Left ventricle myocardium inferior (tissue), 1 donor: ENCODE measurements at regions not wholly inside any gene's neighbourhood (a gene's known extent, or its start where the extent isn't known, plus 50 kb on each side); places are given as distances from the start of the nearest gene placed in this dataset.

Experiments
- DNase-seq: peaks from one replicate; pipeline ENCODE4 v3.0.0-alpha.2; 2020
- H3K27ac ChIP-seq: fragments of 200-600 bp; replicated peaks from 2 replicates; pipeline ENCODE4 v1.8.0; 2021
- H3K27me3 ChIP-seq: fragments of 200-600 bp; 2 replicates; pipeline ENCODE4 v1.8.0; 2021; ENCODE audit warnings: low read depth
- H3K36me3 ChIP-seq: fragments of 200-600 bp; 2 replicates; pipeline ENCODE4 v1.8.0; 2021
- H3K4me1 ChIP-seq: fragments of 200-600 bp; 2 replicates; pipeline ENCODE4 v1.8.0; 2021
- H3K4me3 ChIP-seq: fragments of 200-600 bp; 2 replicates; pipeline ENCODE4 v1.8.0; 2021; ENCODE audit warnings: mild to moderate bottlenecking, moderate library complexity
- H3K9me3 ChIP-seq: fragments of 200-600 bp; replicated peaks from 2 replicates; pipeline ENCODE4 v1.8.0; 2021
- intact Hi-C: fragments of 100-400 bp; cut with micrococcal nuclease; formaldehyde crosslinking; loops from one replicate; pipeline ENCODE4 v1.11.0; 2022
- TF ChIP-seq, protein P1 (sequence below): fragments of 200-600 bp; IDR thresholded peaks from 2 replicates; pipeline ENCODE4 v1.8.0; 2021; ENCODE audit warnings: antibody characterized with exemption, mild to moderate bottlenecking, borderline replicate concordance
- donor health status: DM: no; HTN: yes; CAD: no; lungs with severe emphysema.

DNA sequence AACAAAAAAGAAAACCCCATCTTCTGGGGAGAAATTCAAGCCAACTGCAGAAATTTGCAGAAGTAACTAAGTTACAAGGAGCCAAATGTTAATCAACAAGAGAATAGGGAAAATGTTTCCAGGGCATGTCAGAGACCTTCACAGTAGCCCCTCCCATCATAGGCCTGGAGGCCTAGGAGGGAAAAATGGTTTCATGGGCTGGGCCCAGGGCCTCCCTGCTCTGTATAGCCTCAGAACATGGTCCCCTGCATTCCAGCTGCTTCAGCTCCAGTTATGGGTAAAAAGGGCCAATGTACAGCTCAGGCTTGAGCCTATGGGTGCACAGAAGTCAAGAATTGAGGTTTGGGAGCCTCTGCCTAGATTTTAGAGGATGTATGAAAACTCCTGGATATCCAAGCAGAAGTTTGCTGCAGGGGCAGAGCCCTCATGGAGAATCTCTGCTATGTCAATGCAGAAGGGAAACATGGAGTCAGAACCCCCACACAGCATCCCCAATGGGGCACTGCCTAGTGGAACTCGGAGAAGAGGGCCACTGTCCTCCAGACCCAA is 260.9 kb downstream of the DUSP6 start:
- DNase-seq: no peak
- intact Hi-C loops: no loop called here
- H3K27ac ChIP-seq: no peak overlapping the region
- H3K4me3 ChIP-seq: no peak overlapping the region
- H3K36me3 ChIP-seq: no peaks in the 10 kb centered on the region
- no peaks in the 10 kb centered on the region for H3K27me3 ChIP-seq
- H3K4me1 ChIP-seq: peaks cover 13% of the 10 kb centered on the region
- TF ChIP-seq, protein P1, sequence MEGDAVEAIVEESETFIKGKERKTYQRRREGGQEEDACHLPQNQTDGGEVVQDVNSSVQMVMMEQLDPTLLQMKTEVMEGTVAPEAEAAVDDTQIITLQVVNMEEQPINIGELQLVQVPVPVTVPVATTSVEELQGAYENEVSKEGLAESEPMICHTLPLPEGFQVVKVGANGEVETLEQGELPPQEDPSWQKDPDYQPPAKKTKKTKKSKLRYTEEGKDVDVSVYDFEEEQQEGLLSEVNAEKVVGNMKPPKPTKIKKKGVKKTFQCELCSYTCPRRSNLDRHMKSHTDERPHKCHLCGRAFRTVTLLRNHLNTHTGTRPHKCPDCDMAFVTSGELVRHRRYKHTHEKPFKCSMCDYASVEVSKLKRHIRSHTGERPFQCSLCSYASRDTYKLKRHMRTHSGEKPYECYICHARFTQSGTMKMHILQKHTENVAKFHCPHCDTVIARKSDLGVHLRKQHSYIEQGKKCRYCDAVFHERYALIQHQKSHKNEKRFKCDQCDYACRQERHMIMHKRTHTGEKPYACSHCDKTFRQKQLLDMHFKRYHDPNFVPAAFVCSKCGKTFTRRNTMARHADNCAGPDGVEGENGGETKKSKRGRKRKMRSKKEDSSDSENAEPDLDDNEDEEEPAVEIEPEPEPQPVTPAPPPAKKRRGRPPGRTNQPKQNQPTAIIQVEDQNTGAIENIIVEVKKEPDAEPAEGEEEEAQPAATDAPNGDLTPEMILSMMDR: no peak
- H3K9me3 ChIP-seq: peaks cover 17% of the 10 kb centered on the region

DNA sequence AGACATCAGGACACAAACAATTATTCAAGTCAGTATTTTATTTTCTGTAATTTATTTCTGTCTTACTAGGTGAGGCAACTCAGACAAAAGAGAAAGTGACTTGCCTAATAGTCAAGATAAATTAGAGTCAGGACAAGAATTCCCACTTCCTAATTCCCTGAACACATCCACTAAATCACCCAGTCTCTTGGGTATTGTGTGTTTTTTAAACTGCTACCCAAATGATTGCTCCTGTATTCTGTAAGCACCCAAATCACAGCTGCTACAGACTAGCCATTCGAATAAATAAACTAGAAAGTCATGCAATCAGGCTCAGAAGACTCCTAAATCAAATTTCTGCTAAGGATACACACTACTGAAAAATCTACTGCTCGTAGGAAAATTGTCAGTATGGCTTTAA is 263.0 kb downstream of the DUSP6 start:
- no peak for DNase-seq
- intact Hi-C loops: no loop called here
- TF ChIP-seq, protein P1: no peak
- H3K27ac ChIP-seq: no peak overlapping the region
- H3K27me3 ChIP-seq: no peaks in the 10 kb centered on the region
- H3K4me3 ChIP-seq: no peak overlapping the region
- peaks cover 31% of the 10 kb centered on the region for H3K4me1 ChIP-seq
- H3K9me3 ChIP-seq: peaks cover 17% of the 10 kb centered on the region
- no peaks in the 10 kb centered on the region for H3K36me3 ChIP-seq

DNA sequence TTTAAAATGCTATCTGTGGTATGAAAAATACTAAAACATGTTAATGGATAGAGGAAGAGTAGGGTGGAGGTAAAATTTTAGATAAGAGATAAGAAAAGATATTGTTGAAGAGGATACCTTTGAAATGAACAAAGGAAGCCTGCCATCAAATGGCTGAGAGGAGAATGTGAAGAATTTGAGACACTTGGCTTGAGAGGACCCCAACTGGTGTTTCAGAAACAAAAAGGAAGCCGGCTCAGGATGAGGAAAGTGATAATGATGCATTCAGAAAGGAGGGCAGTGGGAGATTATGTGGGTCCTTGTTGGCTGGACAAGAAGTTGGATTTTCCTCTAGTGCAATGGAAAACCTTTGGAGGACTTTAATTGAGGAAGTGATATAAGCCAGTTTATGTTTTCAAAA is 264.4 kb downstream of the DUSP6 start:
- H3K9me3 ChIP-seq: peaks cover 17% of the 10 kb centered on the region
- no peak for DNase-seq
- peaks cover 31% of the 10 kb centered on the region for H3K4me1 ChIP-seq
- no peak overlapping the region for H3K27ac ChIP-seq
- H3K36me3 ChIP-seq: no peaks in the 10 kb centered on the region
- intact Hi-C loops: no loop called here
- H3K27me3 ChIP-seq: no peaks in the 10 kb centered on the region
- H3K4me3 ChIP-seq: no peak overlapping the region
- TF ChIP-seq, protein P1: no peak

DNA sequence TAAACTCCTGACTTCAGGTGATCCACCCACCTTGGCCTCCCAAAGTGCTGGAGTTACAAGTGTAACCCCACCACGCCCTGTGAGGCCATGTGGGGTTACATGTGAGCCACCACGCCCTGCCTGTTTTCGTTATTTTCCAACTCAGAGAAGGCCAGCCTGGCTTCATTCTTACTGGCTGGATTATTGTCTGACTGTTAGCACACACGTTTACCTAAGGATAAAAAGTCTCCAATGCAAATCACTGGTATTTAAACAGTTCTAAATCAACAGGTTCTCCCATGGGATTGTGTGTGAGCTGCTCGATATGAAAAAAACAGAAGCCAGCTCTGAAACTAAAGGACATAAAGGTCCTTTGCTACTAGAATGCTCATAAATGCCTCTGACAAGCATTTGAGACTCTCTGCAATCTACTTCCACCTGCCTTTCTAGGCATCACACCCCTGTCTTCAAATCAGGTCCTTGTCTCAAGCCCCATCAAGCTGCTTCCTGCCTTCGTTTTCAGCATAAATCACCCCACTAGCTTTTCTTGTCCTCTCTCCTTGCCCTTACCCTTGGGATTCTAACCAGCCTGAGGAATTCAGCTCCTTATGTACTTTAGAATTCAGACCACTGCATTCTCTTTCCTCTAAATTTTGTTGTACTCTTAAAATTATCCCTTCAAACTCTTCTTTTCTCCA is 265.0 kb downstream of the DUSP6 start:
- Histone ChIP-seq H3K27ac (no peak overlapping the region), H3K27me3 (no peaks in the 10 kb centered on the region), H3K36me3 (no peaks in the 10 kb centered on the region), H3K9me3 (peaks cover 17% of the 10 kb centered on the region), H3K4me1 (peaks cover 36% of the 10 kb centered on the region), H3K4me3 (no peak overlapping the region)
- TF ChIP-seq, protein P1: no peak
- no peak for DNase-seq
- intact Hi-C loops: no loop called here

DNA sequence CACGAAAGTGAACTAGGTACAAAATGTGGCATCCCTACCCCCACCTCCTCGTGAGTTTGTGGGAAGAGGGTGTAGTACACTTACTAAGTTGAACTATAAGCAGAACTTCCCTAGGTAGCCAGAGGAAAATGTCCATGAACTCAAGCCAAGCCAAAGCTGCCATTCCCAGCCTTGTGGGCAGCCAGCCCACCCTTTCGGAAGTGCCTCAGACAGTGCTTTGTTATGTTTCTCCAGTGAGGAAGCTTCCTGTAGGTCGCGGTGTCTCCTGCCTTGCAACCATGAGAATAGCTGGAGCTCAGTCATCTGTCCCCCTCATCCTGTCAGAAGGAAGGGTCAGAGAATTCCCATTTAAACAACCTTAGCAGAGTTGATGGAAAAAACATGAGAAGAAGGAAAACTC is 266.9 kb downstream of the DUSP6 start:
- intact Hi-C loops: no loop called here
- Histone ChIP-seq H3K27ac (peak overlapping the region; percentile 56), H3K9me3 (peaks cover 3% of the 10 kb centered on the region), H3K4me1 (peaks cover 54% of the 10 kb centered on the region), H3K4me3 (no peak overlapping the region), H3K27me3 (no peaks in the 10 kb centered on the region), H3K36me3 (no peaks in the 10 kb centered on the region)
- peak; percentile 37 for DNase-seq
- TF ChIP-seq, protein P1: no peak
